Smooth muscle cell (in vitro differentiated cells): ENCODE measurements at regions not wholly inside any gene's neighbourhood (a gene's known extent, or its start where the extent isn't known, plus 50 kb on each side); places are given as distances from the start of the nearest gene placed in this dataset.

Experiments used
- DNase-seq: peaks from one replicate; lab custom pipeline; 2025; ENCODE audit not compliant: unreplicated experiment; lab: John Stamatoyannopoulos, UW
- H2AFZ ChIP-seq: fragments of 200-600 bp; sonication (generic); 2 replicates; pipeline ENCODE4 v1.6.0; 2016; ENCODE audit warnings: antibody characterized with exemption, low read depth, mild to moderate bottlenecking
- H3F3A ChIP-seq: fragments of 200-600 bp; sonication (generic); 2 replicates; pipeline ENCODE4 v1.6.0; 2017; ENCODE audit warnings: antibody characterized with exemption, low read depth
- H3K27ac ChIP-seq: fragments of 200-600 bp; sonication (generic); 2 replicates; pipeline ENCODE4 v1.5.1; 2016; ENCODE audit warnings: low read depth, mild to moderate bottlenecking
- H3K27me3 ChIP-seq: fragments of 200-600 bp; sonication (generic); 2 replicates; pipeline ENCODE4 v1.6.1; 2016; ENCODE audit warnings: low read depth, mild to moderate bottlenecking
- H3K36me3 ChIP-seq: fragments of 200-600 bp; sonication (generic); 2 replicates; pipeline ENCODE4 v1.5.1; 2016; ENCODE audit warnings: low read depth
- H3K4me1 ChIP-seq: fragments of 200-600 bp; sonication (generic); 2 replicates; pipeline ENCODE4 v1.5.1; 2016; ENCODE audit warnings: low read depth
- H3K4me2 ChIP-seq: fragments of 200-600 bp; sonication (generic); 2 replicates; pipeline ENCODE4 v1.6.0; 2016; ENCODE audit warnings: mild to moderate bottlenecking
- H3K4me3 ChIP-seq: fragments of 200-600 bp; sonication (generic); 2 replicates; pipeline ENCODE4 v1.5.1; 2016; ENCODE audit warnings: mild to moderate bottlenecking
- H3K79me2 ChIP-seq: fragments of 200-600 bp; sonication (generic); 2 replicates; pipeline ENCODE4 v1.6.0; 2016; ENCODE audit warnings: low read depth, mild to moderate bottlenecking
- H3K9ac ChIP-seq: fragments of 200-600 bp; sonication (generic); 2 replicates; pipeline ENCODE4 v1.6.0; 2016; ENCODE audit warnings: low read depth
- H3K9me3 ChIP-seq: fragments of 200-600 bp; sonication (generic); replicated peaks from 2 replicates; pipeline ENCODE4 v1.5.1; 2016; ENCODE audit warnings: low read depth
- H4K20me1 ChIP-seq: fragments of 200-600 bp; sonication (generic); 2 replicates; pipeline ENCODE4 v1.6.0; 2016; ENCODE audit warnings: low read depth
- CTCF ChIP-seq: fragments of 200-600 bp; sonication (generic); IDR thresholded peaks from 2 replicates; pipeline ENCODE4 v1.5.1; 2017; ENCODE audit warnings: borderline replicate concordance, mild to moderate bottlenecking, antibody characterized with exemption; ENCODE audit not compliant: insufficient read depth, poor library complexity, severe bottlenecking
- WGBS: methylation state at CpG from one replicate; pipeline ENCODE4 v1.1.7; 2016; ENCODE audit warnings: low lambda C conversion rate; 5-methylcytosine and 5-hydroxymethylcytosine counted together

DNA sequence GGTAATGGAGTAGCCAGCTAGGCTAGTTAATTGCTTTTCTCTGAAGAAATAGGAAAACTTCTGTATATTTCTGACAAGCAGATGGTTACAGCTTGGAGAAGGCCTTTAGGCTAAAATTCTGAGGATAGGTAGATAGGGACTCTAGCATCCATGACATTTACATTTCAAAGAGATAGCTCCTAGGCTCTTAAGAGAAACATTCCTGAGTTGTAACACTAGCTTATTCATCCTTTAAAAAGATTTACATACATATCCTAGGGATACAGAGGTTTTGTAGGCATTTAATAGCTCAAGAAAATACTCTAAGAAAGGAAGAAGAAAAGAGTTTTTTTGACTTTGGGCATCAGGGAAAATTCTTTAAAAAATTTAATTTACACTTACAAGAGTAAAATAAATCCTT, 130.9 kb upstream of the CCDC179 start:
- H3K9ac ChIP-seq: no peak overlapping the region
- no peaks in the 10 kb centered on the region for H3K4me1 ChIP-seq
- H2AFZ ChIP-seq: no peak overlapping the region
- H3K27me3 ChIP-seq: no peaks in the 10 kb centered on the region
- no peaks in the 10 kb centered on the region for H3K9me3 ChIP-seq
- H3F3A ChIP-seq: no peaks in the 10 kb centered on the region
- no peak overlapping the region for H3K4me3 ChIP-seq
- H4K20me1 ChIP-seq: no peaks in the 10 kb centered on the region
- H3K4me2 ChIP-seq: no peak overlapping the region
- no peak for DNase-seq
- H3K36me3 ChIP-seq: no peaks in the 10 kb centered on the region
- H3K27ac ChIP-seq: no peak overlapping the region
- H3K79me2 ChIP-seq: no peaks in the 10 kb centered on the region
- TF ChIP-seq CTCF: no peak

- 83% methylated on average over 4 of the region's 4 CpGs for WGBS
- H2AFZ ChIP-seq: no peak overlapping the region
Measured at GRCh38 chr11:23006730-23007129, 146.5 kb upstream of the CCDC179 start.

GRCh38 chr11:23010790-23011335, 150.6 kb upstream of the CCDC179 start:
- Histone ChIP-seq H3K9ac (no peak overlapping the region), H3K79me2 (no peaks in the 10 kb centered on the region), H3F3A (no peaks in the 10 kb centered on the region), H2AFZ (no peak overlapping the region), H3K9me3 (no peaks in the 10 kb centered on the region), H3K4me1 (no peaks in the 10 kb centered on the region), H3K27me3 (no peaks in the 10 kb centered on the region), H3K27ac (no peak overlapping the region), H3K4me3 (no peak overlapping the region), H3K4me2 (no peak overlapping the region), H3K36me3 (no peaks in the 10 kb centered on the region), H4K20me1 (no peaks in the 10 kb centered on the region)
- no peak for TF ChIP-seq CTCF
- DNase-seq: no peak

More at GRCh38 chr11:23006730-23007129, 146.5 kb upstream of the CCDC179 start:
- no peak overlapping the region for H3K4me3 ChIP-seq
- H3K4me1 ChIP-seq: no peaks in the 10 kb centered on the region
- no peaks in the 10 kb centered on the region for H3K79me2 ChIP-seq
- H3K4me2 ChIP-seq: no peak overlapping the region
- no peak for TF ChIP-seq CTCF
- H3F3A ChIP-seq: no peaks in the 10 kb centered on the region
- H3K9ac ChIP-seq: no peak overlapping the region
- no peak overlapping the region for H3K27ac ChIP-seq
- no peak for DNase-seq
- no peaks in the 10 kb centered on the region for H3K36me3 ChIP-seq
- no peaks in the 10 kb centered on the region for H3K9me3 ChIP-seq
- no peaks in the 10 kb centered on the region for H3K27me3 ChIP-seq
- no peaks in the 10 kb centered on the region for H4K20me1 ChIP-seq

DNA sequence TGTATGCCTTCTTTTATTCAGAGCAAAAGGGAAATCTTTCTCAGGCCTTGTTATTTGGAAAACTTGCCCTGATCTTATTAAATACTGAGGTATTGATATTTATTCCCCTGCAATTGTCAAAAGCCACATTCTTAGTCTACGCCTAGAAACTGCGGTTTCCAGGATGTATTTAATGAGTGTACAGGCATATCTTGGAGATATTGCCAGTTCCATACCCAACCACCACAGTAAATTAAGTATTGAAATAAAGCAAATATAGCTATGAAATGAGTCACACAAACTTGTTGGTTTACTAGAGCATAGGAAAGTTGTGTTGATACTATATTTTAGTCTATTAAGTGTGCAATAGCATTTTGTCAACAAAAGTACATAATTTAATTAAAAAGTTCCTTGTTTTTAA, 152.7 kb upstream of the CCDC179 start:
- Histone ChIP-seq H3F3A (no peaks in the 10 kb centered on the region), H3K27ac (no peak overlapping the region), H3K4me1 (no peaks in the 10 kb centered on the region), H3K9ac (no peak overlapping the region), H3K9me3 (no peaks in the 10 kb centered on the region), H3K27me3 (no peaks in the 10 kb centered on the region), H4K20me1 (no peaks in the 10 kb centered on the region), H3K36me3 (no peaks in the 10 kb centered on the region), H2AFZ (no peak overlapping the region), H3K4me2 (no peak overlapping the region), H3K79me2 (no peaks in the 10 kb centered on the region), H3K4me3 (no peak overlapping the region)
- no peak for TF ChIP-seq CTCF
- WGBS: 96% methylated on average over 2 of the region's 2 CpGs
- no peak for DNase-seq
